ENCODE measurements at regions not wholly inside any gene's neighbourhood (a gene's known extent, or its start where the extent isn't known, plus 50 kb on each side); places are given as distances from the start of the nearest gene placed in this dataset.

- TF ChIP-seq, protein P1, sequence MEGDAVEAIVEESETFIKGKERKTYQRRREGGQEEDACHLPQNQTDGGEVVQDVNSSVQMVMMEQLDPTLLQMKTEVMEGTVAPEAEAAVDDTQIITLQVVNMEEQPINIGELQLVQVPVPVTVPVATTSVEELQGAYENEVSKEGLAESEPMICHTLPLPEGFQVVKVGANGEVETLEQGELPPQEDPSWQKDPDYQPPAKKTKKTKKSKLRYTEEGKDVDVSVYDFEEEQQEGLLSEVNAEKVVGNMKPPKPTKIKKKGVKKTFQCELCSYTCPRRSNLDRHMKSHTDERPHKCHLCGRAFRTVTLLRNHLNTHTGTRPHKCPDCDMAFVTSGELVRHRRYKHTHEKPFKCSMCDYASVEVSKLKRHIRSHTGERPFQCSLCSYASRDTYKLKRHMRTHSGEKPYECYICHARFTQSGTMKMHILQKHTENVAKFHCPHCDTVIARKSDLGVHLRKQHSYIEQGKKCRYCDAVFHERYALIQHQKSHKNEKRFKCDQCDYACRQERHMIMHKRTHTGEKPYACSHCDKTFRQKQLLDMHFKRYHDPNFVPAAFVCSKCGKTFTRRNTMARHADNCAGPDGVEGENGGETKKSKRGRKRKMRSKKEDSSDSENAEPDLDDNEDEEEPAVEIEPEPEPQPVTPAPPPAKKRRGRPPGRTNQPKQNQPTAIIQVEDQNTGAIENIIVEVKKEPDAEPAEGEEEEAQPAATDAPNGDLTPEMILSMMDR (IDR thresholded peaks at IDR 0.05; ENCODE audit: poor library complexity), result no peak
- no peak for TF ChIP-seq EZH2 (IDR thresholded peaks at IDR 0.05; ENCODE audit: borderline replicate concordance)
Observed at GRCh38 chr17:71679832-71680231, 441.0 kb upstream of the SOX9 start.

All from hepatocyte (in vitro differentiated cells).